ENCODE measurements at regions not wholly inside any gene's neighbourhood (a gene's known extent, or its start where the extent isn't known, plus 50 kb on each side); places are given as distances from the start of the nearest gene placed in this dataset.

GRCh38 chr5:66277981-66278380, 133.9 kb downstream of the SREK1 start:
- TF ChIP-seq TEAD4 (IDR thresholded peaks at IDR 0.05): no peak
- TF ChIP-seq CEBPB (IDR thresholded peaks at IDR 0.05): no peak
- no peak for TF ChIP-seq TAF1 (IDR thresholded peaks at IDR 0.05; ENCODE audit: low read depth)
- no peak for TF ChIP-seq FOXM1 (IDR thresholded peaks at IDR 0.05; ENCODE audit: borderline replicate concordance, low read depth)

- TF ChIP-seq TCF12 (IDR thresholded peaks at IDR 0.05; ENCODE audit: low read depth) (no peak), YY1 (IDR thresholded peaks at IDR 0.05; ENCODE audit: low read depth) (no peak), TEAD4 (IDR thresholded peaks at IDR 0.05) (no peak), REST (IDR thresholded peaks at IDR 0.05; ENCODE audit: low read depth) (no peak), MAX (IDR thresholded peaks at IDR 0.05) (no peak), ZBTB7A (IDR thresholded peaks at IDR 0.05; ENCODE audit: low read depth) (no peak), FOXM1 (IDR thresholded peaks at IDR 0.05; ENCODE audit: borderline replicate concordance, low read depth) (no peak), EGR1 (IDR thresholded peaks at IDR 0.05) (no peak), EP300 (IDR thresholded peaks at IDR 0.05; ENCODE audit: borderline replicate concordance) (no peak), NFIC (IDR thresholded peaks at IDR 0.05) (no peak), RAD21 (IDR thresholded peaks at IDR 0.05; ENCODE audit: low read depth) (no peak), CEBPB (IDR thresholded peaks at IDR 0.05) (no peak), USF1 (IDR thresholded peaks at IDR 0.05) (no peak), CREB1 (IDR thresholded peaks at IDR 0.05; ENCODE audit: low read depth) (no peak), TAF1 (IDR thresholded peaks at IDR 0.05; ENCODE audit: low read depth) (no peak)
Observed at GRCh38 chr5:66281294-66281693, 137.2 kb downstream of the SREK1 start.

GRCh38 chr5:66284588-66285342, 140.7 kb downstream of the SREK1 start:
- no peak for TF ChIP-seq MAX (IDR thresholded peaks at IDR 0.05)
- no peak for TF ChIP-seq USF1 (IDR thresholded peaks at IDR 0.05)

GRCh38 chr5:66285343-66285922, 141.3 kb downstream of the SREK1 start:
- TF ChIP-seq FOXM1 (IDR thresholded peaks at IDR 0.05; ENCODE audit: borderline replicate concordance, low read depth) (no peak), ZBTB7A (IDR thresholded peaks at IDR 0.05; ENCODE audit: low read depth) (no peak), USF1 (IDR thresholded peaks at IDR 0.05) (no peak), TEAD4 (IDR thresholded peaks at IDR 0.05) (no peak), NFIC (IDR thresholded peaks at IDR 0.05) (no peak), EP300 (IDR thresholded peaks at IDR 0.05; ENCODE audit: borderline replicate concordance) (no peak), REST (IDR thresholded peaks at IDR 0.05; ENCODE audit: low read depth) (no peak), CREB1 (IDR thresholded peaks at IDR 0.05; ENCODE audit: low read depth) (no peak), EGR1 (IDR thresholded peaks at IDR 0.05) (no peak), MAX (IDR thresholded peaks at IDR 0.05) (no peak), TAF1 (IDR thresholded peaks at IDR 0.05; ENCODE audit: low read depth) (no peak), RAD21 (IDR thresholded peaks at IDR 0.05; ENCODE audit: low read depth) (no peak), TCF12 (IDR thresholded peaks at IDR 0.05; ENCODE audit: low read depth) (no peak), CEBPB (IDR thresholded peaks at IDR 0.05) (no peak), YY1 (IDR thresholded peaks at IDR 0.05; ENCODE audit: low read depth) (no peak)

GRCh38 chr5:66291771-66292170, 147.7 kb downstream of the SREK1 start:
- no peak for TF ChIP-seq TCF12 (IDR thresholded peaks at IDR 0.05; ENCODE audit: low read depth)
- TF ChIP-seq TEAD4 (IDR thresholded peaks at IDR 0.05): no peak
- TF ChIP-seq EP300 (IDR thresholded peaks at IDR 0.05; ENCODE audit: borderline replicate concordance): no peak
- TF ChIP-seq USF1 (IDR thresholded peaks at IDR 0.05): no peak
- no peak for TF ChIP-seq ZBTB7A (IDR thresholded peaks at IDR 0.05; ENCODE audit: low read depth)
- TF ChIP-seq CREB1 (IDR thresholded peaks at IDR 0.05; ENCODE audit: low read depth): no peak
- no peak for TF ChIP-seq FOXM1 (IDR thresholded peaks at IDR 0.05; ENCODE audit: borderline replicate concordance, low read depth)
- TF ChIP-seq EGR1 (IDR thresholded peaks at IDR 0.05): no peak
- no peak for TF ChIP-seq YY1 (IDR thresholded peaks at IDR 0.05; ENCODE audit: low read depth)
- no peak for TF ChIP-seq TAF1 (IDR thresholded peaks at IDR 0.05; ENCODE audit: low read depth)
- TF ChIP-seq MAX (IDR thresholded peaks at IDR 0.05): no peak
- no peak for TF ChIP-seq REST (IDR thresholded peaks at IDR 0.05; ENCODE audit: low read depth)
- no peak for TF ChIP-seq CEBPB (IDR thresholded peaks at IDR 0.05)
- TF ChIP-seq RAD21 (IDR thresholded peaks at IDR 0.05; ENCODE audit: low read depth): no peak
- TF ChIP-seq NFIC (IDR thresholded peaks at IDR 0.05): no peak

Measured in Ishikawa (cell line).